ENCODE measurements at regions not wholly inside any gene's neighbourhood (a gene's known extent, or its start where the extent isn't known, plus 50 kb on each side); places are given as distances from the start of the nearest gene placed in this dataset.

GRCh38 chr2:144774809-144775208 lies 254.9 kb upstream of the ZEB2 start:
- TF ChIP-seq, protein P1, sequence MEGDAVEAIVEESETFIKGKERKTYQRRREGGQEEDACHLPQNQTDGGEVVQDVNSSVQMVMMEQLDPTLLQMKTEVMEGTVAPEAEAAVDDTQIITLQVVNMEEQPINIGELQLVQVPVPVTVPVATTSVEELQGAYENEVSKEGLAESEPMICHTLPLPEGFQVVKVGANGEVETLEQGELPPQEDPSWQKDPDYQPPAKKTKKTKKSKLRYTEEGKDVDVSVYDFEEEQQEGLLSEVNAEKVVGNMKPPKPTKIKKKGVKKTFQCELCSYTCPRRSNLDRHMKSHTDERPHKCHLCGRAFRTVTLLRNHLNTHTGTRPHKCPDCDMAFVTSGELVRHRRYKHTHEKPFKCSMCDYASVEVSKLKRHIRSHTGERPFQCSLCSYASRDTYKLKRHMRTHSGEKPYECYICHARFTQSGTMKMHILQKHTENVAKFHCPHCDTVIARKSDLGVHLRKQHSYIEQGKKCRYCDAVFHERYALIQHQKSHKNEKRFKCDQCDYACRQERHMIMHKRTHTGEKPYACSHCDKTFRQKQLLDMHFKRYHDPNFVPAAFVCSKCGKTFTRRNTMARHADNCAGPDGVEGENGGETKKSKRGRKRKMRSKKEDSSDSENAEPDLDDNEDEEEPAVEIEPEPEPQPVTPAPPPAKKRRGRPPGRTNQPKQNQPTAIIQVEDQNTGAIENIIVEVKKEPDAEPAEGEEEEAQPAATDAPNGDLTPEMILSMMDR (IDR thresholded peaks at IDR 0.05) = no peak
- TF ChIP-seq POLR2A (IDR thresholded peaks at IDR 0.05) = no peak
